Forelimb muscle (tissue), 1 donor: ENCODE measurements at regions not wholly inside any gene's neighbourhood (a gene's known extent, or its start where the extent isn't known, plus 50 kb on each side); places are given as distances from the start of the nearest gene placed in this dataset.

Experiments
- DNase-seq: peaks from one replicate; pipeline ENCODE4 v3.0.0-alpha.2; 2013; ENCODE audit warnings: low read depth

DNA sequence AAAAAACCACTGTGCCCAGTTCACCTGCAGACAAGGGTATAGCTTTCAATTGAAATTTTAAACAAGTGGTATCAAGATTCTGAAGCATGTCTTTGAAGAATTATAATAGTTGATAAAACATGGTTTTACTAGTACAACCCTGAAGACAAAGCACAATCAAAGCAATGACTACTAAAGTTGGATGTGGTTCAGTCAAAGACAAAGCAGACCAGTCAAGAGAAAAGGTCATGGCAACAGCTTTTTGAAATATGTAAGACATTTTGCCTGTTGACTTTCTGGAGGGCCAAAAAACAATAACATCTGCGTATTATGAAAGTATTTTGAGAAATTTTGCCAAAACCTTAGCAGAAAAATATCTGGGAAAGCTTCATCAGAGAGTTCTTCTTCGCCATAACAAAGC is 1393.6 kb downstream of the SI start:
- no peak for DNase-seq

GRCh38 chr3:163672954-163673353 is 1405.3 kb downstream of the SI start:
- no peak for DNase-seq

DNA sequence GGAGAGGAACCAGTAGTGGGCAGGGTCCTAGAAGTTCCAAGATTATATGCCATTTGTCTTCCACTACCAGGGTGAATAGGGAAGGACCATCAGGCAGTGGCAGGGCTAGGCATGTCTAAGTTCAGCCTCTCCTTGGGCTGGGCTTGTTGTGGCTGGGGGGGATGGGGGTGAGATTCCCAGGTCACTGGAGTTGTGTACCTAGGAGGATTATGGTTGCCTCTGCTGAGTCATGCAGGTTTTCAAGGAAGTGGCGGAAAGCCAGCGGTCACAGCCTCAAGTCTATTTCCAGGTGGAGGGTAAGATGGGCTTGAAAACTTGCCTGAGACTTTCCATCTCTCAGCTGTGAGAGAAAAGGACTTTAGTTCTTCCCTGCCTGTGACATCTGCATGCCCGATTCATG is 1407.1 kb downstream of the SI start:
- DNase-seq: no peak

DNA sequence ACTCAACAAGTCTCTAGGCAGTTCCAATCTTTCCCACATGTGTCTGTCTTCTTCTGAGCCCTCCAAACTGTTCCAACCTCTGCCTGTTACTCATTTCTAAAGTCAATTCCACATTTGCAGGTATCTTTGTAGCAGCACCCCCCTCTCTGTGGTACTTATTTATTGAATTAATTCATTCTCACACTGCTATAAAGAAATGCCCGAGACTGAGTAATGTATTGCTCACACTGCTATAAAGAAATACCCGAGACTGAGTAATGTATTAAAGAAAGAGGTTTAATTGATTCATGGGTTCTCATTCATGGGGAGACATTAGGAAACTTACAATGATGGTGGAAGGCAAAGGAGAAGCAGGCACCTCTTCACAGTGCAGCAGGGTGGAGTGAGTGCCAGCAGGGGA is 1413.8 kb downstream of the SI start:
- DNase-seq: no peak

DNA sequence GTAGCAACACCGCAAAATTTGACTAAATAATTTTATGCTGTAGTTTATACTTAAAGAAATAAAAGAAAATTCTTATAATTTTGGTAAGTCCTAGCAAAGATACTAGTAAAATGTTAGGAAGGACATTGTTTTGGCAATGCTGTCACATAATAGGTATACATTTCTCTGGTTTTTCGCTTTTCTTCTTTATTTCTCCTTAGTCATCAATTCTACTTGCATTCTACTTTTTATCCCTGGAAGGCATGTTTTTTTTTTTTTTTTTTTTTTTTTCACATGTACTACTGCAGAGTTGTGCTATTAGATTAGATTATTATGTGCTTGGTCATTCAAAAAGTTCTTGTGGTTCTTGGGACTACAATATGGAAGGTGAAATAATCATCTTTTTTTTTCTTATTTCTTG is 1421.2 kb downstream of the SI start:
- no peak for DNase-seq

GRCh38 chr3:163655021-163655420 is 1423.3 kb downstream of the SI start:
- no peak for DNase-seq

DNA sequence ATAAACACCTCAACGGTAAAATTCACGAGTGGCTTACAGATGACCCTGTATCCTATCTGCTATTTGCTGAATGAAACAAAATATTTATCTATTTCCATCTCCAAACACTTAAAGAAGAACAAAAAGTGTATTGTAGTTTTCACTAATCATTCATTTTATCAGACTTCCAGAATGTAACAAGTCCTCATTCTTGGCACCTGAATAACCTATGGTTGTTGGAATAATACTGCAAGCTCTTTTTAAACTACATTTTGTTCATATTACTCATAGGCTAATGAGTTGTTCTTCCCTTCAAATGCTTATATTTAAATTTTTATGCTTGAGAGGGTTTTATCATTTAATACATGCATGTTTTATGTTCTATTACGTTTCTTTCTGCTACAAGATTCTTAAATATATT is 1434.1 kb downstream of the SI start:
- DNase-seq: no peak

GRCh38 chr3:163632722-163633121 is 1445.6 kb downstream of the SI start:
- DNase-seq: no peak

- DNase-seq: no peak
These were observed 1451.5 kb downstream of the SI start for GRCh38 chr3:163626753-163627152.

- DNase-seq: no peak
These were observed 1455.9 kb downstream of the SI start for GRCh38 chr3:163622384-163622783.

- no peak for DNase-seq
These were observed 1463.4 kb downstream of the SI start for GRCh38 chr3:163614886-163615285.

GRCh38 chr3:163605915-163606314 is 1472.4 kb downstream of the SI start:
- no peak for DNase-seq

- DNase-seq: no peak
These were observed 1476.9 kb downstream of the SI start for GRCh38 chr3:163601426-163601825.

DNA sequence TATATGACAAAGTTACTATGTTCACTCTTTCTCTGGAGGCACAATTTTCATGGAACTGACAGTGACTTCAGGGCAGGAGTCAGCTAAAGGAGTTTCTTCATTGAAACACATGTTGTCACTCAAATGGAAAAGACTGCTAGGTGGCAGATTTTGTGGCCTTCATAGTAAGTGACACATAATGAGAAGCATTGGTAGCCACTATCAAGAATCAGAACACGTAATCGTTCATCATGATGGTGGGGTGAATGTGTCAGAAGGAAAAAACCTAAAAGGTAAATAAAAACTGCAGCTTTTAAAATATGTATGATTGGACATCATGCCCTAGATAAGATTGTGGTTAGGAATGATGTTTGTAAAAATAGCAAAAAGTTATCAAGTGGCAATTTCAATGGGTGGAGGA is 1491.0 kb downstream of the SI start:
- DNase-seq: no peak

DNA sequence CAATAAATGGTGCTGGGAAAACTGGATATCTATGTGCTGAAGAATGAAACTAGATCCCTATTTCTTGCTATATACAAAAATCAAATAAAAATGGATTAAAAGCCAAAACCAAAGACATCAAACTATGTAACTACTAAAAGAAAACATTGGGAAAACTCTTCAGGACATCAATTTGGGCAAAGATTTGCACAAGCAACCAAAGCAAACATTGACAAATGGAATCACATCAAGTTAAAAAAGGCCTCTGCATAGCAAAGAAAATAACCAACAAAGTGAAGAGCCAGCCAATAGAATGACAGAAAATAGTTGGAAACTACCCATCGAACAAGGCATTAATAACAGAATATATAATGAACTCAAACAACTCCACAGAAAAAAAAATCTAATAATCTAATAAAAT is 1495.3 kb downstream of the SI start:
- no peak for DNase-seq

- no peak for DNase-seq
These were observed 1501.0 kb downstream of the SI start for GRCh38 chr3:163577271-163577670.

DNA sequence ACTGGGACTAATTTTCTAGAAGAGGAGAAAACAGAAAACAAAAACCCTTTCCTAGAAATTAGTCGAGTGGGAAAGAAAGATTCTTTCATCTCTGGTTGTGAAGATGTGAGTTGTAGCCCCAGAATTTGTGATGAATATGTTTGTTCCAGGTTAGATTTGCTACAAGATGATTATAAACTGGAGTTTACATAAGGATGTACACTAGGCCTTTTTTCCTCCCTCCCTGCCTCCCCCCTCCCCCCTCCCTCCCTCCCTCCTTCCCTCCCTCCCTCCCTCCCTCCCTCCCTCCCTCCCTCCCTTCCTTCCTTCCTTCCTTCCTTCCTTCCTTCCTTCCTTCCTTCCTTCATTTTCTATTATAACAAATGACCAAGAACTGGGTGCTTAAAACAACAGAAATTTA is 1502.0 kb downstream of the SI start:
- DNase-seq: no peak

GRCh38 chr3:163573324-163573723 is 1505.0 kb downstream of the SI start:
- DNase-seq: no peak

DNA sequence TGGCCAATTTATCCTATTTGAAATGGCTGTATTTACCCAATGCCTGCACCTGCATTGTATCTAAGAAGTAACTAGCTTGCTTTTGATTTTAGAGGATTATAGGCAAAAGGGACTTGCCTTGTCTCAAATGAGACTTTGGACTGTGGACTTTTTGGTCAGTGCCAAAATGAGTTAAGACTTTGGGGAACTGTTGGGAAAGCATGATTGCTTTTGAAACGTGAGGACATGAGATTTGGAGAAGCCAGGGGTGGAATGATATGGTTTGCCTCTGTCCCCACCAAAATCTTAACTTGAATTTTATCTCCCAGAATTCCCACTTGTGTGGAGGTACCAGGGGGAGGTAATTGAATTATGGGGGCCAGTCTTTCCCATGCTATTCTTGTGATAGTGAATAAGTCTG is 1505.4 kb downstream of the SI start:
- DNase-seq: no peak

GRCh38 chr3:163563485-163563884 is 1514.8 kb downstream of the SI start:
- no peak for DNase-seq

DNA sequence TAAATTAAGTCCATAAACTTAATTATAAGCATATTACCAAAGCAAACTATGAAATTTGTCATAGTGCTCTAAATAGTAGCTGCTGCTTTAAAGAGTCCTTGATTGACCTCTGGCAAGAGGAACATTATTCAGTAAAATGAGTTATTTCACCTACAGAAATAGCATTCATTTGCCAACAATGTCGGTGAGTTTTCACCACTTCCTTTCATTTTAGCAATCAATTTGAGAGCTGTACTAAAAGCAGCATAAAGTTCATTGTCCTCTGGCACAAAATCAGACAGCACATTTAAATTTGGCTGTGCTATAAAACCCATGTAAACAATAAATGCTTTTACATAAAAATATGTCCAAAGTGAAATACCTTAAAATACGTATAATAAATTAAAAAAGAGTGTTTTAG is 1515.7 kb downstream of the SI start:
- no peak for DNase-seq

GRCh38 chr3:163561151-163561550 is 1517.1 kb downstream of the SI start:
- no peak for DNase-seq

- no peak for DNase-seq
These were observed 1517.8 kb downstream of the SI start for GRCh38 chr3:163560459-163560858.

DNA sequence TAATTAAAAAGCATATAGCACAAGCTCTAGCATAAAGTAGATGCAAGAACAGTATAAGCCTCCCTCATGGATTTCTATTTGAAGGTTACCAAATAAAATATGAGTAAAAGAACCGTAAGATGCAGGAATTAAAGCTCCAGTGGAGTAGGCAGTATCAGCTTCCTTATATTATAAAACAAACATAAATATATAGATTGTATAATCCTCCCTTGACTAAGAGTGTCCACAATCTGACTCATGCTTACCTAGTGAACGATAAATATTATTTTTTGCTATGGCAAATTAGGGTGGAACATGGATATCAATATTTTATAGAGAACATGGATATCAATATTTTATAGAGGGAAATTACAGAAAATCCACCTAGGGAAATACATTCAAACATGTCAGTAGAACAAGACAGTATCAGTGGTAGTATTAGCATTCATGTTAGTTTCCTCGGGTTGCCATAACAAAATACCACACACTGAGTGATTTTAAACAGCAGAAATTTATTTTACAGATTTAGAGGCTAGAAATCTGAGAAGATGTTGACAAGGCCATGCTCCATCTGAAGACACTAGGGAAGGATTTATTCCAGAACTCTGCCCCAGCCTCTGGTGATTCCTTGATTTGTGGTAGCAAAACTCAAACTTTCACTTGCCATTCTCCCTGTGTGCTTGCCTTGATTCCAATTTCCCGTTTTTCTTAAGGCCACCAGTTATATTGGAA is 1521.3 kb downstream of the SI start:
- DNase-seq: no peak
